IMR-90 (cell line): ENCODE measurements at regions not wholly inside any gene's neighbourhood (a gene's known extent, or its start where the extent isn't known, plus 50 kb on each side); places are given as distances from the start of the nearest gene placed in this dataset.

Experiments
- MAZ ChIP-seq: IDR thresholded peaks from 2 replicates; pipeline ENCODE4 v1.6.1; 2012; ENCODE audit warnings: low read depth, mild to moderate bottlenecking, low read length, improper control_type of control experiment, moderate library complexity, borderline replicate concordance
- MXI1 ChIP-seq: IDR thresholded peaks from 2 replicates; pipeline ENCODE4 v1.6.1; 2012; ENCODE audit warnings: low read depth, mild to moderate bottlenecking, low read length, moderate library complexity, borderline replicate concordance
- POLR2A ChIP-seq: IDR thresholded peaks from 2 replicates; pipeline ENCODE4 v1.6.1; 2012; ENCODE audit warnings: mild to moderate bottlenecking, low read depth, low read length
- RCOR1 ChIP-seq: IDR thresholded peaks from 2 replicates; pipeline ENCODE4 v1.6.1; 2012; ENCODE audit warnings: mild to moderate bottlenecking, low read length, improper control_type of control experiment; ENCODE audit not compliant: insufficient replicate concordance
- TF ChIP-seq, protein P1 (sequence below): conservative IDR thresholded peaks from 2 replicates; pipeline ENCODE4 v1.5.1; 2012; ENCODE audit warnings: mild to moderate bottlenecking, low read depth, low read length, improper control_type of control experiment
- TF ChIP-seq, protein P2 (sequence below): fragments of 150-350 bp; IDR thresholded peaks from 2 replicates; pipeline ENCODE4 v1.6.1; 2016; ENCODE audit warnings: low read depth, mild to moderate bottlenecking, low read length, moderate library complexity, borderline replicate concordance

DNA sequence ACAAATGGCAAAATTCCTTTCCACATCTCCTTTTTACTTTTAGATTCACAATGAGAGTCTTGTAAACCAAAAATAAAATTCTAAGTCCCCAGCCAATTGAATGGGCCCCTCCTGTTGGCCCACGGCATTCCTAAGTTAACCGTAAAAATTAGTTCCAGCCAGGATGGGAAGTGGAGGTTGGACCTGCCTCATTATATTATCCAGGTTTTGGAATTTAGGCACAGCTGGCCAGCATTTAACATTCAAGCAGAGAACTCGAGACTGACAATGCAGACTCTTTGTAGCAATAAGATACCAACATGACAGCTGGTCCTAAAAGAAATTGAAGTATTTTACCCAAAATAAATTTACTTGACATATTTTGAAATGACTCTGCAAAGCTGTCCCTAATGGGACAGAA lies 321.0 kb upstream of the NAALADL2 start:
- TF ChIP-seq POLR2A (no peak), RCOR1 (no peak), MXI1 (no peak), MAZ (no peak)
- TF ChIP-seq, protein P1, sequence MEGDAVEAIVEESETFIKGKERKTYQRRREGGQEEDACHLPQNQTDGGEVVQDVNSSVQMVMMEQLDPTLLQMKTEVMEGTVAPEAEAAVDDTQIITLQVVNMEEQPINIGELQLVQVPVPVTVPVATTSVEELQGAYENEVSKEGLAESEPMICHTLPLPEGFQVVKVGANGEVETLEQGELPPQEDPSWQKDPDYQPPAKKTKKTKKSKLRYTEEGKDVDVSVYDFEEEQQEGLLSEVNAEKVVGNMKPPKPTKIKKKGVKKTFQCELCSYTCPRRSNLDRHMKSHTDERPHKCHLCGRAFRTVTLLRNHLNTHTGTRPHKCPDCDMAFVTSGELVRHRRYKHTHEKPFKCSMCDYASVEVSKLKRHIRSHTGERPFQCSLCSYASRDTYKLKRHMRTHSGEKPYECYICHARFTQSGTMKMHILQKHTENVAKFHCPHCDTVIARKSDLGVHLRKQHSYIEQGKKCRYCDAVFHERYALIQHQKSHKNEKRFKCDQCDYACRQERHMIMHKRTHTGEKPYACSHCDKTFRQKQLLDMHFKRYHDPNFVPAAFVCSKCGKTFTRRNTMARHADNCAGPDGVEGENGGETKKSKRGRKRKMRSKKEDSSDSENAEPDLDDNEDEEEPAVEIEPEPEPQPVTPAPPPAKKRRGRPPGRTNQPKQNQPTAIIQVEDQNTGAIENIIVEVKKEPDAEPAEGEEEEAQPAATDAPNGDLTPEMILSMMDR = no peak
- TF ChIP-seq, protein P2, sequence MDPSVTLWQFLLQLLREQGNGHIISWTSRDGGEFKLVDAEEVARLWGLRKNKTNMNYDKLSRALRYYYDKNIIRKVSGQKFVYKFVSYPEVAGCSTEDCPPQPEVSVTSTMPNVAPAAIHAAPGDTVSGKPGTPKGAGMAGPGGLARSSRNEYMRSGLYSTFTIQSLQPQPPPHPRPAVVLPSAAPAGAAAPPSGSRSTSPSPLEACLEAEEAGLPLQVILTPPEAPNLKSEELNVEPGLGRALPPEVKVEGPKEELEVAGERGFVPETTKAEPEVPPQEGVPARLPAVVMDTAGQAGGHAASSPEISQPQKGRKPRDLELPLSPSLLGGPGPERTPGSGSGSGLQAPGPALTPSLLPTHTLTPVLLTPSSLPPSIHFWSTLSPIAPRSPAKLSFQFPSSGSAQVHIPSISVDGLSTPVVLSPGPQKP = no peak
